GM23338 (cell line): ENCODE measurements at regions not wholly inside any gene's neighbourhood (a gene's known extent, or its start where the extent isn't known, plus 50 kb on each side); places are given as distances from the start of the nearest gene placed in this dataset.

Experiments
- ATAC-seq: fragments of 200-7000 bp; cut with Tn5 transposase; 3 replicates; pipeline ENCODE4 v1.9.1; 2020
- DNase-seq: peaks from one replicate; pipeline ENCODE4 v3.0.0-alpha.2; 2015; ENCODE audit warnings: low spot score
- H2AFZ ChIP-seq: fragments of 200-600 bp; sonication (generic); 2 replicates; pipeline ENCODE4 v1.8.0; 2016; ENCODE audit warnings: antibody characterized with exemption, mild to moderate bottlenecking, moderate library complexity
- H3F3A ChIP-seq: fragments of 200-600 bp; sonication (generic); replicated peaks from 2 replicates; pipeline ENCODE4 v1.8.0; 2017; ENCODE audit warnings: antibody characterized with exemption, mixed run types, low read depth
- H3K27ac ChIP-seq: fragments of 200-600 bp; sonication (generic); 2 replicates; pipeline ENCODE4 v1.6.1; 2016; ENCODE audit warnings: low read depth
- H3K27me3 ChIP-seq: fragments of 200-600 bp; sonication (generic); 2 replicates; pipeline ENCODE4 v1.8.0; 2016; ENCODE audit warnings: mild to moderate bottlenecking, mixed run types, moderate library complexity; ENCODE audit not compliant: insufficient read depth
- H3K36me3 ChIP-seq: fragments of 200-600 bp; sonication (generic); 2 replicates; pipeline ENCODE4 v1.8.0; 2016; ENCODE audit warnings: mild to moderate bottlenecking; ENCODE audit not compliant: insufficient read depth
- H3K4me1 ChIP-seq: fragments of 200-600 bp; sonication (generic); 2 replicates; pipeline ENCODE4 v1.8.0; 2016; ENCODE audit warnings: mild to moderate bottlenecking, moderate library complexity; ENCODE audit not compliant: insufficient read depth
- H3K4me2 ChIP-seq: fragments of 200-600 bp; sonication (generic); 2 replicates; pipeline ENCODE4 v1.7.1; 2017; ENCODE audit warnings: mixed run types
- H3K4me3 ChIP-seq: fragments of 200-600 bp; sonication (generic); 2 replicates; pipeline ENCODE4 v1.6.1; 2016; ENCODE audit warnings: mixed run types
- H3K79me2 ChIP-seq: fragments of 200-600 bp; sonication (generic); replicated peaks from 2 replicates; pipeline ENCODE4 v1.8.0; 2017; ENCODE audit warnings: mild to moderate bottlenecking; ENCODE audit not compliant: insufficient read depth
- H3K9me2 ChIP-seq: fragments of 200-600 bp; sonication (generic); 2 replicates; pipeline ENCODE4 v1.8.0; 2017; ENCODE audit not compliant: insufficient read depth
- H4K20me1 ChIP-seq: fragments of 200-600 bp; sonication (generic); replicated peaks from 2 replicates; pipeline ENCODE4 v1.8.0; 2017; ENCODE audit warnings: mild to moderate bottlenecking; ENCODE audit not compliant: insufficient read depth
- H3K27ac Mint-ChIP-seq: 2 replicates; pipeline ENCODE4 v1.8.0; 2020; ENCODE audit warnings: inconsistent platforms, mild to moderate bottlenecking, moderate library complexity, mixed read lengths
- H3K27me3 Mint-ChIP-seq: 3 replicates; pipeline ENCODE4 v1.8.0; 2022; ENCODE audit warnings: low read depth, mild to moderate bottlenecking, moderate library complexity, mixed read lengths, inconsistent platforms; ENCODE audit not compliant: insufficient read depth, poor library complexity
- H3K36me3 Mint-ChIP-seq: 3 replicates; pipeline ENCODE4 v1.8.0; 2021; ENCODE audit warnings: low read depth, mild to moderate bottlenecking, inconsistent platforms, moderate library complexity, mixed read lengths
- H3K4me1 Mint-ChIP-seq: 3 replicates; pipeline ENCODE4 v1.8.0; 2020; ENCODE audit warnings: mild to moderate bottlenecking, inconsistent platforms, mixed read lengths
- H3K4me3 Mint-ChIP-seq: 3 replicates; pipeline ENCODE4 v1.8.0; 2021; ENCODE audit warnings: moderate library complexity, mild to moderate bottlenecking, inconsistent platforms, mixed read lengths
- H3K9me3 Mint-ChIP-seq: 3 replicates; pipeline ENCODE4 v1.8.0; 2020; ENCODE audit warnings: moderate library complexity, mild to moderate bottlenecking, inconsistent platforms, mixed read lengths
- CTCF ChIP-seq, 2 experiments: fragments of 200-600 bp in 1 of 2; sonication (generic) in 1 of 2; conservative IDR thresholded peaks; 2 replicates each; pipeline versions ENCODE4 v1.5.1 to v1.6.1; 2016 to 2017; ENCODE audit warnings: antibody characterized with exemption in 2 of 2, low read depth in 2 of 2, mild to moderate bottlenecking in 2 of 2, moderate library complexity in 1 of 2
- ETS1 ChIP-seq: IDR thresholded peaks from 2 replicates; pipeline ENCODE4 v1.6.1; 2016; ENCODE audit warnings: antibody characterized with exemption
- EZH2 ChIP-seq: fragments of 200-600 bp; sonication (generic); IDR thresholded peaks from one replicate; pipeline ENCODE4 v1.8.0; 2017; ENCODE audit warnings: antibody characterized with exemption, mild to moderate bottlenecking, low read depth; ENCODE audit not compliant: unreplicated experiment
- EZH2phosphoT487 ChIP-seq: fragments of 200-600 bp; sonication (generic); IDR thresholded peaks from one replicate; pipeline ENCODE4 v1.8.1; 2018; ENCODE audit warnings: antibody characterized with exemption; ENCODE audit not compliant: unreplicated experiment
- JUNB ChIP-seq: IDR thresholded peaks from one replicate; pipeline ENCODE4 v1.6.1; 2016; ENCODE audit warnings: antibody characterized with exemption; ENCODE audit not compliant: unreplicated experiment
- NANOG ChIP-seq: IDR thresholded peaks from 2 replicates; pipeline ENCODE4 v1.6.1; 2016; ENCODE audit warnings: antibody characterized with exemption, borderline replicate concordance
- ZNF331 ChIP-seq: fragments of 250-450 bp; sonication (Bioruptor Pico); IDR thresholded peaks from 2 replicates; pipeline ENCODE4 v1.5.0; 2020; ENCODE audit warnings: low read depth, mild to moderate bottlenecking, moderate library complexity

DNA sequence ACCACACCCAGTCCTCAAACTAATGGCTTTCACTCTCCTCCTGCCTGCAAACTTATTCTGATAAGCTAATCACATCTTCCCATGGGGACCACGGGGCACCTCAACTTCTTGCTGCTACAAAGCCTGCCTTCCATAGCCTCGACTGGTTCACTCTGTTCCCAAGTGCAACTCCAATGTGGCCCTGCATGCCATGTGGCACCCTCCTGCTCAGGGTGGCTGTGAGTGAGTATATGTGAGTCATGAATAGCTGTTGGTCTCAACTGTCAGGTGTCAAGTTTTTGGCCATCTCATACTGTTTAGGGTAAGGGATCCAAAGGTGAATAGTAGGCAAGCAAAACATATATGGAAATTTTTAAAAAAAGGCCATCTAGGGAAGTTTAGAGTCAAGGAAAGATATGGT lies 276.1 kb upstream of the DCC start:
- no peaks in the 10 kb centered on the region for H3K79me2 ChIP-seq
- no peak for ATAC-seq
- no peak for DNase-seq
- peaks cover 32% of the 10 kb centered on the region for H3K4me1 ChIP-seq
- Mint-ChIP-seq H3K4me3 (no peak overlapping the region), H3K36me3 (peaks cover 17% of the 10 kb centered on the region; the same call in 2 of the 3 replicates), H3K9me3 (peaks cover 24% of the 10 kb centered on the region), H3K27me3 (peaks cover 1% of the 10 kb centered on the region), H3K27ac (no peak overlapping the region), H3K4me1 (peaks cover 35% of the 10 kb centered on the region)
- no peak overlapping the region for H3K4me3 ChIP-seq
- H3F3A ChIP-seq, result no peaks in the 10 kb centered on the region
- no peak overlapping the region for H3K4me2 ChIP-seq
- H3K27ac ChIP-seq, result no peak overlapping the region
- no peaks in the 10 kb centered on the region for H3K27me3 ChIP-seq
- no peaks in the 10 kb centered on the region for H3K9me2 ChIP-seq
- H4K20me1 ChIP-seq, result no peaks in the 10 kb centered on the region
- H3K36me3 ChIP-seq, result no peaks in the 10 kb centered on the region
- TF ChIP-seq ZNF331 (CRISPR knock-in tag) (no peak), ETS1 (no peak)
- H2AFZ ChIP-seq, result no peak overlapping the region

DNA sequence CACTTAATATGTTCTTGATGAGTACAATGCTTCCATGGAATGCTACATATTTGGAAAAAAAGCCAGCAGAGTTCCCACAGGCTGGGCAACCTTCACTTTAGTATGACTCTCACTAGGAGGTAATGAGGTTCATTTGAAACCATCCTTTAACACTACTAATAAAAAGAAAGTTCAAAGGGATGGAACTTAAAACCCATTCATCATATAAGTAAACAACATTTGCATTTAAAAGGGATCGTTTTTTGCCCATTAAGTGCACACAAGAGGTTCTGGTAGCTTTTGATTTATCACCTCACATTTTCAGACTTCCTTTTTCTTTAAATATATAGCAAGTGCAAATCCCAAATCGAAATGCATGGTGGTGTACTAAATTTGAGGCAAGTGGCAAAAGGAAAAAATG lies 270.8 kb upstream of the DCC start:
- no peaks in the 10 kb centered on the region for H4K20me1 ChIP-seq
- no peak overlapping the region for H3K27ac ChIP-seq
- no peak overlapping the region for H3K4me2 ChIP-seq

GRCh38 chr18:52070291-52070756 lies 269.7 kb upstream of the DCC start:
- Histone ChIP-seq H3F3A (no peaks in the 10 kb centered on the region), H3K36me3 (no peaks in the 10 kb centered on the region), H3K27ac (no peak overlapping the region), H3K27me3 (peaks cover 12% of the 10 kb centered on the region; the same call in 1 of the 2 replicates), H3K4me2 (no peak overlapping the region), H2AFZ (no peak overlapping the region), H3K79me2 (no peaks in the 10 kb centered on the region), H3K4me1 (peaks cover 4% of the 10 kb centered on the region; the same call in 1 of the 2 replicates), H3K4me3 (no peak overlapping the region), H3K9me2 (no peaks in the 10 kb centered on the region), H4K20me1 (no peaks in the 10 kb centered on the region)
- DNase-seq, result no peak
- peaks cover 15% of the 10 kb centered on the region; the same call in 2 of the 3 replicates for H3K36me3 Mint-ChIP-seq
- peaks cover 22% of the 10 kb centered on the region for H3K9me3 Mint-ChIP-seq
- ATAC-seq, result no peak
- H3K4me1 Mint-ChIP-seq, result no peaks in the 10 kb centered on the region; the same call in 2 of the 3 replicates
- H3K27ac Mint-ChIP-seq, result no peak overlapping the region
- peaks cover 3% of the 10 kb centered on the region for H3K27me3 Mint-ChIP-seq
- no peak overlapping the region for H3K4me3 Mint-ChIP-seq
- TF ChIP-seq EZH2, result no peak
- TF ChIP-seq CTCF (conservative IDR thresholded peaks at IDR 0.05; ENCODE audit: low read depth in 2 of 2), result no peak
- no peak for TF ChIP-seq ZNF331 (CRISPR knock-in tag)
- no peak for TF ChIP-seq JUNB
- no peak for TF ChIP-seq EZH2phosphoT487
- TF ChIP-seq ETS1, result no peak

More for the DNA sequence above, 270.8 kb upstream of the DCC start:
- H3K27ac Mint-ChIP-seq, result no peak overlapping the region
- Histone ChIP-seq H3K79me2 (no peaks in the 10 kb centered on the region), H3K27me3 (peaks cover 12% of the 10 kb centered on the region; the same call in 1 of the 2 replicates), H3K4me1 (peaks cover 4% of the 10 kb centered on the region; the same call in 1 of the 2 replicates), H3K36me3 (no peaks in the 10 kb centered on the region), H2AFZ (no peak overlapping the region), H3F3A (no peaks in the 10 kb centered on the region), H3K9me2 (no peaks in the 10 kb centered on the region), H3K4me3 (no peak overlapping the region)
- H3K9me3 Mint-ChIP-seq, result peaks cover 23% of the 10 kb centered on the region
- DNase-seq, result no peak
- H3K36me3 Mint-ChIP-seq, result peaks cover 15% of the 10 kb centered on the region; the same call in 2 of the 3 replicates
- peaks cover 3% of the 10 kb centered on the region for H3K27me3 Mint-ChIP-seq
- H3K4me3 Mint-ChIP-seq, result no peak overlapping the region
- TF ChIP-seq NANOG, result peak; percentile 60; the same call in 1 of the 2 replicates
- no peak for TF ChIP-seq JUNB
- H3K4me1 Mint-ChIP-seq, result no peaks in the 10 kb centered on the region; the same call in 2 of the 3 replicates
- ATAC-seq, result no peak
